ENCODE measurements at regions not wholly inside any gene's neighbourhood (a gene's known extent, or its start where the extent isn't known, plus 50 kb on each side); places are given as distances from the start of the nearest gene placed in this dataset.

DNA sequence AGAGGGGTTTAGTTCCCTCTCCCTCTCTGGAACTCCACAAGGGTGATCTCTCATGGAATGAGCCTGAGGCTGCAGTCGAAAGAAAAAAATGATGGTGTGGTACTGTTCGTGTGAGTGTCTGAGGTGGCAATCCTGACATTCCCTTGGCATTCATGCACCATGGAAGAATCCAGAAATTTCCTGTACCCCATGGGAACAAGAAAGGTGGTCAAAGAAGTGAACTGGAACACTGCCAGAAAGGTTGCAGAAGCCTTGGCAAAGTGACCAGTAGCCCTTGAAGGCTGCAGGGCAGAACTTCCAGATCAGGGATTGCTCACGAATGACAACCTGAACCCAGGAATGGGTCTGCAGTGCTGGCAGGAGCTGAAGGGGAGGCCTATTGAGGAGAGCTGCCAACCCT lies 394.7 kb downstream of the CD83 start:
- Histone ChIP-seq H3K27ac (ENCODE audit: low read depth, low read length, poor library complexity, severe bottlenecking) (no peak overlapping the region), H3K9me3 (ENCODE audit: low read length) (no peaks in the 10 kb centered on the region), H2AFZ (ENCODE audit: low read length) (no peak overlapping the region), H4K20me1 (ENCODE audit: insufficient read depth, low read length) (no peaks in the 10 kb centered on the region), H3K79me2 (ENCODE audit: insufficient read depth, low read depth, low read length) (no peaks in the 10 kb centered on the region), H3K9me2 (ENCODE audit: insufficient read depth, low read length) (no peaks in the 10 kb centered on the region), H3K36me3 (ENCODE audit: insufficient read depth, low read length) (no peaks in the 10 kb centered on the region), H3K4me3 (ENCODE audit: low read depth, low read length, poor library complexity, severe bottlenecking) (no peak overlapping the region), H3K4me1 (ENCODE audit: insufficient read depth, low read length, poor library complexity, severe bottlenecking) (no peaks in the 10 kb centered on the region), H3K4me2 (ENCODE audit: low read length) (no peak overlapping the region)
- ChIA-PET CTCF (ENCODE audit: unreplicated experiment) (no interaction called here), POLR2A (no interaction called here)
- TF ChIP-seq, protein P1, sequence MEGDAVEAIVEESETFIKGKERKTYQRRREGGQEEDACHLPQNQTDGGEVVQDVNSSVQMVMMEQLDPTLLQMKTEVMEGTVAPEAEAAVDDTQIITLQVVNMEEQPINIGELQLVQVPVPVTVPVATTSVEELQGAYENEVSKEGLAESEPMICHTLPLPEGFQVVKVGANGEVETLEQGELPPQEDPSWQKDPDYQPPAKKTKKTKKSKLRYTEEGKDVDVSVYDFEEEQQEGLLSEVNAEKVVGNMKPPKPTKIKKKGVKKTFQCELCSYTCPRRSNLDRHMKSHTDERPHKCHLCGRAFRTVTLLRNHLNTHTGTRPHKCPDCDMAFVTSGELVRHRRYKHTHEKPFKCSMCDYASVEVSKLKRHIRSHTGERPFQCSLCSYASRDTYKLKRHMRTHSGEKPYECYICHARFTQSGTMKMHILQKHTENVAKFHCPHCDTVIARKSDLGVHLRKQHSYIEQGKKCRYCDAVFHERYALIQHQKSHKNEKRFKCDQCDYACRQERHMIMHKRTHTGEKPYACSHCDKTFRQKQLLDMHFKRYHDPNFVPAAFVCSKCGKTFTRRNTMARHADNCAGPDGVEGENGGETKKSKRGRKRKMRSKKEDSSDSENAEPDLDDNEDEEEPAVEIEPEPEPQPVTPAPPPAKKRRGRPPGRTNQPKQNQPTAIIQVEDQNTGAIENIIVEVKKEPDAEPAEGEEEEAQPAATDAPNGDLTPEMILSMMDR (conservative IDR thresholded peaks at IDR 0.05; ENCODE audit: low read length), result no peak
- TF ChIP-seq EZH2phosphoT487 (IDR thresholded peaks at IDR 0.05; ENCODE audit: borderline replicate concordance, low read depth, low read length), result no peak
- intact Hi-C loops (cut with micrococcal nuclease; ENCODE audit: unreplicated experiment), result no loop called here
- no TSS peak for BruUV-seq (replicated peaks)
- no peak for DNase-seq (ENCODE audit: low spot score)

DNA sequence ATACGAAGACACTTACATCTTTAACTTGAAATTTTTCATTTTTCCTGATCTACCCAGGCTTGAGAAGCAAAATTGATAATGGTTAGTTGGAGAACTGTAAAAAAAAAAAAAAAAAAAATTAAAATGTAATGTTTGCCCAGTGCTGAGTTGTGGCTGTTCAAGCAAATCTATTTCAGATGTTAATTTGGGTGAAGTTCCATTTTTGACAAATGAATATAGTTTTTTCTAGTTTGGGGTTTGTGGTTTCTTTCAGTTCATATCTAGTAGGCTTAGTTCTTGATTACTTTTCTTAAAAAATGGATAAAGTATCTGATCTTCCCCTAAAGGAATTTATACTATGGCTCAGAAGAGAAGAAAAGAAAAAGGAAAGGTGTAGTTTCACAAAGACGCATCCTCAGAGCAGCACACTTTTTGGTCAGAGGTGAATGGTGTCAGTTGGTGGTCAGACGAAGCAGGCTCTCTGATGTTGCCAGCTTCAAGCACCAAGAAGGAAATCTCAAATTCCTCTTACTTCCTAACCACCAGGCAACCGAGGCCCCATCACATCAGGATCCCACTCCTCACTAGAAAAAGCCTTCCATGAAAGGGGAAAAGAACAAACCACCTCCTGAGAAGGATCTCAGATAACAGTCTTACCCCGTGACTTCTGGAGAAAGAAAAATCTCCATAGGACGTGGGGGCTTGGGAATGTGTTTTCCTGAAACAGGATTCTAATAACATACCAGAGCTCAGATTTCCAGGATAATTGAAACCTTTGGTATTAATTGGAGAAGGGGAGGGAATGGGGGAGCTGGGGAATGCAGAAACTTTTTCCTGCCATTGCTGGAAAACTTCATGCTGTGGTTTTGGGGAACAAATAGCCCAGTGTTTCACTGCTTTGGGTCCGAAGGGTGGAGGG lies 396.2 kb downstream of the CD83 start:
- intact Hi-C loops (cut with micrococcal nuclease; ENCODE audit: unreplicated experiment), result no loop called here
- Histone ChIP-seq H3K4me3 (ENCODE audit: low read depth, low read length, poor library complexity, severe bottlenecking) (no peak overlapping the region), H3K4me2 (ENCODE audit: low read length) (no peak overlapping the region), H3K79me2 (ENCODE audit: insufficient read depth, low read depth, low read length) (no peaks in the 10 kb centered on the region), H3K27ac (ENCODE audit: low read depth, low read length, poor library complexity, severe bottlenecking) (no peak overlapping the region), H3K4me1 (ENCODE audit: insufficient read depth, low read length, poor library complexity, severe bottlenecking) (no peaks in the 10 kb centered on the region), H3K9me3 (ENCODE audit: low read length) (no peaks in the 10 kb centered on the region), H2AFZ (ENCODE audit: low read length) (no peak overlapping the region), H3K9me2 (ENCODE audit: insufficient read depth, low read length) (no peaks in the 10 kb centered on the region), H3K36me3 (ENCODE audit: insufficient read depth, low read length) (no peaks in the 10 kb centered on the region), H4K20me1 (ENCODE audit: insufficient read depth, low read length) (no peaks in the 10 kb centered on the region)
- DNase-seq (ENCODE audit: low spot score), result no peak
- POLR2A ChIA-PET, result no interaction called here
- CTCF ChIA-PET (ENCODE audit: unreplicated experiment), result no interaction called here
- no peak for TF ChIP-seq EZH2phosphoT487 (IDR thresholded peaks at IDR 0.05; ENCODE audit: borderline replicate concordance, low read depth, low read length)
- TF ChIP-seq, protein P1 (conservative IDR thresholded peaks at IDR 0.05; ENCODE audit: low read length), result no peak
- BruUV-seq (replicated peaks), result no TSS peak

DNA sequence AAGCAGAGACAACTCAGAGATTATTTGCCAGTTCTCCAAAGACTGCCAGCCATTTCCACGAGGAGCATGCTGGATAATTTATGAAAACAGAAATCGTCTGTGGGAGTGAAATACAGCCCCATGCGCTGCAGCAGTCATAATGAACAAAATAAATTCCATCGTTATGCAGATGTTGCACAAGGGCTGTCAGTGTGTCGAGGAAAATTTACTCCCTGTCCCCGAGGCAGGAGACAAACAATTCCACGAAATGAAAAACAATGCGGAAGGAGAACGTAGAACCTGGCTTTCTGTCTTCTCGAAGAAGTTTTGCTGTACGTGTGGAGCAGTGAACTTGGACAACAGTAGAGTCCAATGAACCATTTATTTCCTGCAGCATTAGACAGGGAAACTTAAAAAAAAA lies 399.4 kb downstream of the CD83 start:
- H3K36me3 ChIP-seq (ENCODE audit: insufficient read depth, low read length), result no peaks in the 10 kb centered on the region
- intact Hi-C loops (cut with micrococcal nuclease; ENCODE audit: unreplicated experiment), result no loop called here
- H3K27ac ChIP-seq (ENCODE audit: low read depth, low read length, poor library complexity, severe bottlenecking), result no peak overlapping the region
- H3K4me2 ChIP-seq (ENCODE audit: low read length), result no peak overlapping the region
- ChIA-PET POLR2A (interaction anchor here (0.7 to 1.5 kb wide), 2 partner anchors 17 to 18 kb away, joined by 3 to 5 read pairs; no protein-coding TSS in a partner anchor), CTCF (ENCODE audit: unreplicated experiment) (no interaction called here)
- BruUV-seq (replicated peaks), result no TSS peak
- H3K9me2 ChIP-seq (ENCODE audit: insufficient read depth, low read length), result no peaks in the 10 kb centered on the region
- no peak overlapping the region for H3K4me3 ChIP-seq (ENCODE audit: low read depth, low read length, poor library complexity, severe bottlenecking)
- TF ChIP-seq, protein P1 (conservative IDR thresholded peaks at IDR 0.05; ENCODE audit: low read length), result no peak
- no peak for TF ChIP-seq EZH2phosphoT487 (IDR thresholded peaks at IDR 0.05; ENCODE audit: borderline replicate concordance, low read depth, low read length)
- no peaks in the 10 kb centered on the region for H3K79me2 ChIP-seq (ENCODE audit: insufficient read depth, low read depth, low read length)
- H3K4me1 ChIP-seq (ENCODE audit: insufficient read depth, low read length, poor library complexity, severe bottlenecking), result no peaks in the 10 kb centered on the region
- no peak for DNase-seq (ENCODE audit: low spot score)
- no peak overlapping the region for H2AFZ ChIP-seq (ENCODE audit: low read length)
- H3K9me3 ChIP-seq (ENCODE audit: low read length), result no peaks in the 10 kb centered on the region
- H4K20me1 ChIP-seq (ENCODE audit: insufficient read depth, low read length), result no peaks in the 10 kb centered on the region
